SK-N-SH (cell line): ENCODE measurements at regions not wholly inside any gene's neighbourhood (a gene's known extent, or its start where the extent isn't known, plus 50 kb on each side); places are given as distances from the start of the nearest gene placed in this dataset.

Experiments
- CTCF ChIA-PET: fragments of 300-600, 350-600 bp; formaldehyde crosslinking; extraction: SDS; loops from one replicate; lab custom pipeline; 2021; lab: Yijun Ruan, JAX
- POLR2A ChIA-PET: fragments of 350-600 bp; sonication (Branson Sonifier 250); formaldehyde crosslinking; extraction: SDS; loops from one replicate; lab custom pipeline; 2020; ENCODE audit warnings: antibody characterized with exemption, inconsistent platforms; lab: Yijun Ruan, JAX
- DNase-seq: peaks from one replicate; pipeline ENCODE4 v3.0.0; 2012
- H2AFZ ChIP-seq: fragments of 200-600 bp; sonication (generic); 2 replicates; pipeline ENCODE4 v1.8.1; 2016; ENCODE audit warnings: antibody characterized with exemption, mild to moderate bottlenecking, low read depth
- H3F3A ChIP-seq: fragments of 200-600 bp; sonication (generic); replicated peaks from 2 replicates; pipeline ENCODE3; 2016; ENCODE audit warnings: antibody characterized with exemption, mild to moderate bottlenecking; ENCODE audit not compliant: insufficient read depth
- H3K27ac ChIP-seq, 2 experiments: fragments of 200-500 bp in 1 of 2; fragments of 200-600 bp in 1 of 2; sonication (Bioruptor generic) in 1 of 2; sonication (generic), shearing (Covaris generic) in 1 of 2; 2 replicates each; pipeline versions ENCODE4 v1.5.1 to v1.6.1; 2014 to 2016; ENCODE audit warnings: low read depth in 2 of 2, inconsistent platforms in 1 of 2, low read length in 1 of 2, mild to moderate bottlenecking in 1 of 2, mixed read lengths in 1 of 2
- H3K27me3 ChIP-seq: fragments of 200-600 bp; sonication (generic), shearing (Covaris generic); 2 replicates; pipeline ENCODE4 v1.6.1; 2016; ENCODE audit warnings: mixed run types; ENCODE audit not compliant: insufficient read depth
- H3K36me3 ChIP-seq, 2 experiments: fragments of 200-500 bp in 1 of 2; fragments of 200-600 bp in 1 of 2; sonication (Bioruptor generic) in 1 of 2; sonication (generic) in 1 of 2; replicated peaks in 1 of 2; 2 replicates each; pipeline versions ENCODE3 to v1.5.1; 2014 to 2016; ENCODE audit warnings: low read length in 1 of 2, mild to moderate bottlenecking in 1 of 2; ENCODE audit not compliant: insufficient read depth in 2 of 2, control insufficient read depth in 1 of 2
- H3K4me1 ChIP-seq, 2 experiments: fragments of 200-500 bp in 1 of 2; fragments of 200-600 bp in 1 of 2; sonication (Bioruptor generic) in 1 of 2; sonication (generic), shearing (Covaris generic) in 1 of 2; 2 replicates each; pipeline versions ENCODE4 v1.5.1 to v1.6.1; 2014 to 2016; ENCODE audit warnings: low read depth in 1 of 2, low read length in 1 of 2, mixed run types in 1 of 2; ENCODE audit not compliant: insufficient read depth in 2 of 2, control insufficient read depth in 1 of 2
- H3K4me2 ChIP-seq: fragments of 200-600 bp; sonication (generic), shearing (Covaris generic); 2 replicates; pipeline ENCODE4 v1.6.1; 2017; ENCODE audit warnings: mixed run types
- H3K4me3 ChIP-seq, 2 experiments: fragments of 200-500 bp in 1 of 2; fragments of 200-600 bp in 1 of 2; sonication (Bioruptor generic) in 1 of 2; sonication (generic), shearing (Covaris generic) in 1 of 2; 2 replicates each; pipeline versions ENCODE4 v1.5.1 to v1.8.1; 2014 to 2016; ENCODE audit warnings: low read depth in 2 of 2, inconsistent platforms in 1 of 2, low read length in 1 of 2, mild to moderate bottlenecking in 1 of 2, mixed read lengths in 1 of 2, moderate library complexity in 1 of 2
- H3K79me2 ChIP-seq: fragments of 200-600 bp; sonication (generic); 2 replicates; pipeline ENCODE4 v1.8.1; 2017; ENCODE audit warnings: mild to moderate bottlenecking; ENCODE audit not compliant: insufficient read depth
- H3K9ac ChIP-seq: fragments of 200-600 bp; sonication (generic); 2 replicates; pipeline ENCODE4 v1.6.1; 2017; ENCODE audit warnings: mixed run types
- H3K9me2 ChIP-seq: fragments of 200-600 bp; sonication (generic); 2 replicates; pipeline ENCODE4 v1.6.1; 2017; ENCODE audit warnings: mixed run types
- H3K9me3 ChIP-seq: fragments of 200-600 bp; sonication (generic); 2 replicates; pipeline ENCODE4 v1.6.1; 2017; ENCODE audit warnings: mixed run types, mild to moderate bottlenecking, moderate library complexity
- H4K20me1 ChIP-seq: fragments of 200-600 bp; sonication (generic); 2 replicates; pipeline ENCODE4 v1.6.1; 2017; ENCODE audit warnings: mild to moderate bottlenecking, mixed run types; ENCODE audit not compliant: insufficient read depth
- ELF1 ChIP-seq: IDR thresholded peaks from 2 replicates; pipeline ENCODE4 v1.4.0; 2012
- EP300 ChIP-seq, 2 experiments: IDR thresholded peaks; 2 replicates each; pipeline versions ENCODE4 v1.4.0 to v1.6.1; 2012; ENCODE audit warnings: borderline replicate concordance in 1 of 2, low read depth in 1 of 2, low read length in 1 of 2
- FOXJ3 ChIP-seq: sonication (generic); formaldehyde crosslinking; IDR thresholded peaks from 2 replicates; pipeline ENCODE4 v1.5.1; 2020; ENCODE audit warnings: mild to moderate bottlenecking, missing genetic modification reagents
- GATA2 ChIP-seq: sonication (generic); formaldehyde crosslinking; IDR thresholded peaks from 2 replicates; pipeline ENCODE4 v1.5.0; 2020; ENCODE audit warnings: mild to moderate bottlenecking, missing genetic modification reagents
- MXI1 ChIP-seq: IDR thresholded peaks from 2 replicates; pipeline ENCODE4 v1.6.1; 2012; ENCODE audit warnings: mild to moderate bottlenecking, low read depth, low read length, improper control_type of control experiment
- NFIC ChIP-seq: IDR thresholded peaks from 2 replicates; pipeline ENCODE4 v1.4.0; 2012; ENCODE audit warnings: borderline replicate concordance
- NRF1 ChIP-seq: IDR thresholded peaks from 2 replicates; pipeline ENCODE4 v1.6.1; 2012; ENCODE audit warnings: low read depth, mild to moderate bottlenecking, low read length
- POLR2AphosphoS5 ChIP-seq: IDR thresholded peaks from 2 replicates; pipeline ENCODE4 v1.6.1; 2012; ENCODE audit warnings: low read depth, low read length
- RFX5 ChIP-seq: IDR thresholded peaks from 2 replicates; pipeline ENCODE4 v1.6.1; 2012; ENCODE audit warnings: mild to moderate bottlenecking, improper control_type of control experiment, low read length
- SIN3A ChIP-seq: IDR thresholded peaks from 2 replicates; pipeline ENCODE4 v1.6.1; 2012; ENCODE audit warnings: low read depth, mild to moderate bottlenecking, low read length, moderate library complexity, borderline replicate concordance
- SMC3 ChIP-seq: IDR thresholded peaks from 2 replicates; pipeline ENCODE4 v1.6.1; 2012; ENCODE audit warnings: low read depth, low read length, improper control_type of control experiment
- TCF12 ChIP-seq: IDR thresholded peaks from 2 replicates; pipeline ENCODE4 v1.4.0; 2012
- TEAD4 ChIP-seq: IDR thresholded peaks from 2 replicates; pipeline ENCODE4 v1.4.0; 2012; ENCODE audit warnings: mild to moderate bottlenecking, borderline replicate concordance; ENCODE audit not compliant: insufficient read depth
- WGBS: methylation state at CpG from one replicate; pipeline ENCODE4 v1.1.6; 2017; ENCODE audit warnings: low lambda C conversion rate; 5-methylcytosine and 5-hydroxymethylcytosine counted together
- TF ChIP-seq, protein P1 (sequence below): fragments of 200-600 bp; sonication (generic); IDR thresholded peaks from 2 replicates; pipeline ENCODE4 v1.6.1; 2017; ENCODE audit warnings: antibody characterized with exemption, mild to moderate bottlenecking, moderate library complexity
- TF ChIP-seq, protein P2 (sequence below): IDR thresholded peaks from 2 replicates; pipeline ENCODE4 v1.4.0; 2012; ENCODE audit warnings: low read depth
- TF ChIP-seq, protein P3 (sequence below): IDR thresholded peaks from 2 replicates; pipeline ENCODE4 v1.4.0; 2012; ENCODE audit warnings: low read depth, borderline replicate concordance
- TF ChIP-seq, protein P4 (sequence below): IDR thresholded peaks from 2 replicates; pipeline ENCODE4 v1.4.0; 2012; ENCODE audit warnings: low read depth, borderline replicate concordance

DNA sequence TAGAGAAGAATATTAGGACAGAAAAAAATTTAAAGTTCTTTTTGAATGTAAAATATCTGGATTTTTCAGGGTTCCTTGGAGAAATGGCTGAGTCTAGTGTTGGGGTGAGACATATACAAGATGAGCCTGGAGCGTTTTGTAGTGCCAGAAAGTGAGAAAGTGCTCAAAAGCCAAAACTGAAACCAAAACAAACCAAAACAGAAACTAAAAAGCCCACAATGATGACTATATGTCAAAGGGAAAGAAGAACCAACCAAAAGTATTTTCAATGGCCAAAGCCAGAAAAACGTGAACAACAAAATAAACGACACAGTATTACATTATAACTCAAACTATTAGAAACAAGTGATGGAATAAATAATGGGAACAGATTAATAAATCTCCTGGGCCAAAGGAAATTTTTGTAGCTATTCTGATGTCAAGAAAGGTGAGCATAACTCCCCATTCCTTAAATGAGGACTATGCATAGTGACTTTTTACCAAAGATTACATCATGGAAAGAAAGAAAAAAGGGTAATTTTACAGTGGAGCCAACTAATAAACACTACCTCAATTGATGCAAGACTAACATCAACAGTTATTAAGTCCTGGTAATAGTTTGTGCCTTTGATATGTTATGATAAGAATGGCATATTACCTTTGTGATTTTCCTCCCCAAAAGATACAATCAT is 1137.6 kb downstream of the C4orf33 start:
- no peaks in the 10 kb centered on the region for H3K4me1 ChIP-seq
- H3K79me2 ChIP-seq = no peaks in the 10 kb centered on the region
- H3K4me2 ChIP-seq = 0 out of 2 replicates have a peak overlapping the region, but pooled peaks have one; percentile 9
- WGBS = under 1% methylated on average over 3 of the region's 3 CpGs
- no peak overlapping the region for H3K9ac ChIP-seq
- H3K9me2 ChIP-seq = no peaks in the 10 kb centered on the region
- ChIA-PET POLR2A (no interaction called here), CTCF (no interaction called here)
- no peaks in the 10 kb centered on the region for H3K27me3 ChIP-seq
- no peaks in the 10 kb centered on the region for H4K20me1 ChIP-seq
- H3K9me3 ChIP-seq = no peaks in the 10 kb centered on the region
- H3K36me3 ChIP-seq = no peaks in the 10 kb centered on the region
- DNase-seq = no peak
- peak overlapping the region; percentile 56 for H2AFZ ChIP-seq
- H3F3A ChIP-seq = no peaks in the 10 kb centered on the region
- TF ChIP-seq FOXJ3 (CRISPR knock-in tag) = no peak
- no peak for TF ChIP-seq GATA2 (CRISPR knock-in tag)
- TF ChIP-seq, protein P1, sequence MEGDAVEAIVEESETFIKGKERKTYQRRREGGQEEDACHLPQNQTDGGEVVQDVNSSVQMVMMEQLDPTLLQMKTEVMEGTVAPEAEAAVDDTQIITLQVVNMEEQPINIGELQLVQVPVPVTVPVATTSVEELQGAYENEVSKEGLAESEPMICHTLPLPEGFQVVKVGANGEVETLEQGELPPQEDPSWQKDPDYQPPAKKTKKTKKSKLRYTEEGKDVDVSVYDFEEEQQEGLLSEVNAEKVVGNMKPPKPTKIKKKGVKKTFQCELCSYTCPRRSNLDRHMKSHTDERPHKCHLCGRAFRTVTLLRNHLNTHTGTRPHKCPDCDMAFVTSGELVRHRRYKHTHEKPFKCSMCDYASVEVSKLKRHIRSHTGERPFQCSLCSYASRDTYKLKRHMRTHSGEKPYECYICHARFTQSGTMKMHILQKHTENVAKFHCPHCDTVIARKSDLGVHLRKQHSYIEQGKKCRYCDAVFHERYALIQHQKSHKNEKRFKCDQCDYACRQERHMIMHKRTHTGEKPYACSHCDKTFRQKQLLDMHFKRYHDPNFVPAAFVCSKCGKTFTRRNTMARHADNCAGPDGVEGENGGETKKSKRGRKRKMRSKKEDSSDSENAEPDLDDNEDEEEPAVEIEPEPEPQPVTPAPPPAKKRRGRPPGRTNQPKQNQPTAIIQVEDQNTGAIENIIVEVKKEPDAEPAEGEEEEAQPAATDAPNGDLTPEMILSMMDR = no peak
- TF ChIP-seq EP300 (IDR thresholded peaks at IDR 0.05; ENCODE audit: borderline replicate concordance in 1 of 2, low read depth in 1 of 2, low read length in 1 of 2) = no peak
- TF ChIP-seq SIN3A = no peak
- TF ChIP-seq NFIC = no peak
- TF ChIP-seq, protein P2, sequence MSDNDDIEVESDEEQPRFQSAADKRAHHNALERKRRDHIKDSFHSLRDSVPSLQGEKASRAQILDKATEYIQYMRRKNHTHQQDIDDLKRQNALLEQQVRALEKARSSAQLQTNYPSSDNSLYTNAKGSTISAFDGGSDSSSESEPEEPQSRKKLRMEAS = no peak
- no peak for TF ChIP-seq POLR2AphosphoS5
- TF ChIP-seq TCF12 = no peak
- no peak for TF ChIP-seq NRF1
- no peak for TF ChIP-seq MXI1
- no peak for TF ChIP-seq SMC3
- no peak for TF ChIP-seq TEAD4
- TF ChIP-seq, protein P3, sequence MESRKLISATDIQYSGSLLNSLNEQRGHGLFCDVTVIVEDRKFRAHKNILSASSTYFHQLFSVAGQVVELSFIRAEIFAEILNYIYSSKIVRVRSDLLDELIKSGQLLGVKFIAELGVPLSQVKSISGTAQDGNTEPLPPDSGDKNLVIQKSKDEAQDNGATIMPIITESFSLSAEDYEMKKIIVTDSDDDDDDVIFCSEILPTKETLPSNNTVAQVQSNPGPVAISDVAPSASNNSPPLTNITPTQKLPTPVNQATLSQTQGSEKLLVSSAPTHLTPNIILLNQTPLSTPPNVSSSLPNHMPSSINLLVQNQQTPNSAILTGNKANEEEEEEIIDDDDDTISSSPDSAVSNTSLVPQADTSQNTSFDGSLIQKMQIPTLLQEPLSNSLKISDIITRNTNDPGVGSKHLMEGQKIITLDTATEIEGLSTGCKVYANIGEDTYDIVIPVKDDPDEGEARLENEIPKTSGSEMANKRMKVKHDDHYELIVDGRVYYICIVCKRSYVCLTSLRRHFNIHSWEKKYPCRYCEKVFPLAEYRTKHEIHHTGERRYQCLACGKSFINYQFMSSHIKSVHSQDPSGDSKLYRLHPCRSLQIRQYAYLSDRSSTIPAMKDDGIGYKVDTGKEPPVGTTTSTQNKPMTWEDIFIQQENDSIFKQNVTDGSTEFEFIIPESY = no peak
- H3K27ac ChIP-seq = no peak overlapping the region
- H3K4me3 ChIP-seq = peak overlapping the region in 1 of 2 experiments; percentile 19; a peak in 1 of 4 replicates

DNA sequence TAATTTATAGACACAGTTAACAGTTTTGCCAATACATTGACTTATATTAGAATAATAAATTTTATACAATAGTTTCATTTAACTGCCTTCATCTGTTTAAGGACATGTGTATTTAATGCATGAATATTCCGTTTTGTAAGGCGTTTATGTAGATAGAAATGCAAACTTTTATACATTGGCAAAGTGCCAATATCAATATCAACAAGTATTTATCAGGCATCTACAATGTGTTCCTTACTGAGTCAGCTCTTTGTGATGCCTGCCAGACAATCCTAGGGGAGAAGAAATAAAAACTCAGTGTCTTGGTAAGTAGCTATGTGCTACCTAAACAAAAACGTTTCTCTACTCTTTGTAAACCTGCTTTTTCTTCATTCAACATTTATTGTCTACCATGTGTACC is 1142.2 kb downstream of the C4orf33 start:
- Histone ChIP-seq H3K79me2 (no peaks in the 10 kb centered on the region), H3K9me2 (no peaks in the 10 kb centered on the region)
- CTCF ChIA-PET = no interaction called here
- TF ChIP-seq SIN3A = no peak
- TF ChIP-seq, protein P3 = no peak
- TF ChIP-seq, protein P1 = no peak
- no peak for TF ChIP-seq RFX5
- TF ChIP-seq, protein P4, sequence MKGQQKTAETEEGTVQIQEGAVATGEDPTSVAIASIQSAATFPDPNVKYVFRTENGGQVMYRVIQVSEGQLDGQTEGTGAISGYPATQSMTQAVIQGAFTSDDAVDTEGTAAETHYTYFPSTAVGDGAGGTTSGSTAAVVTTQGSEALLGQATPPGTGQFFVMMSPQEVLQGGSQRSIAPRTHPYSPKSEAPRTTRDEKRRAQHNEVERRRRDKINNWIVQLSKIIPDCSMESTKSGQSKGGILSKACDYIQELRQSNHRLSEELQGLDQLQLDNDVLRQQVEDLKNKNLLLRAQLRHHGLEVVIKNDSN = no peak
- TF ChIP-seq ELF1 = no peak
- TF ChIP-seq, all 33 proteins: peak for 0
- H3K36me3 ChIP-seq = no peaks in the 10 kb centered on the region
- no peak overlapping the region for H3K4me2 ChIP-seq
- H3K27ac ChIP-seq = no peak overlapping the region
- H3K4me3 ChIP-seq = no peak overlapping the region
- H3K9ac ChIP-seq = no peak overlapping the region
- H4K20me1 ChIP-seq = no peaks in the 10 kb centered on the region
- DNase-seq = no peak
- WGBS = 1% methylated on average over 3 of the region's 3 CpGs
- H2AFZ ChIP-seq = no peak overlapping the region
- H3K27me3 ChIP-seq = no peaks in the 10 kb centered on the region
- H3K4me1 ChIP-seq = no peaks in the 10 kb centered on the region
- H3K9me3 ChIP-seq = no peaks in the 10 kb centered on the region
- POLR2A ChIA-PET = no interaction called here
- no peaks in the 10 kb centered on the region for H3F3A ChIP-seq
